G401 (cell line): ENCODE measurements at regions not wholly inside any gene's neighbourhood (a gene's known extent, or its start where the extent isn't known, plus 50 kb on each side); places are given as distances from the start of the nearest gene placed in this dataset.
"Not testable (repeated sequence)": the region's sequence is repeated elsewhere in the genome, so short reads cannot be mapped to it uniquely, and the experiment has no call there.

Experiments used
- DNase-seq: peaks from one replicate; pipeline ENCODE4 v3.0.0-alpha.2; 2015; ENCODE audit warnings: low spot score
- in situ Hi-C: cut with HindIII; loops from 2 replicates; pipeline ENCODE4 v1.10.0; 2016; ENCODE audit warnings: low sequenced_read_pairs, mixed read lengths

- DNase-seq = no peak
- in situ Hi-C loops = no loop called here
These were observed 122.7 kb upstream of the ALDH1B1 start for GRCh38 chr9:38269775-38270174.

- in situ Hi-C loops = no loop called here
- no peak for DNase-seq
These were observed 129.0 kb upstream of the ALDH1B1 start for GRCh38 chr9:38263532-38263931.

GRCh38 chr9:38259519-38260218, 132.8 kb upstream of the ALDH1B1 start:
- in situ Hi-C loops = no loop called here
- DNase-seq = no peak

GRCh38 chr9:38259056-38259455, 133.4 kb upstream of the ALDH1B1 start:
- DNase-seq = no peak
- in situ Hi-C loops = no loop called here

DNA sequence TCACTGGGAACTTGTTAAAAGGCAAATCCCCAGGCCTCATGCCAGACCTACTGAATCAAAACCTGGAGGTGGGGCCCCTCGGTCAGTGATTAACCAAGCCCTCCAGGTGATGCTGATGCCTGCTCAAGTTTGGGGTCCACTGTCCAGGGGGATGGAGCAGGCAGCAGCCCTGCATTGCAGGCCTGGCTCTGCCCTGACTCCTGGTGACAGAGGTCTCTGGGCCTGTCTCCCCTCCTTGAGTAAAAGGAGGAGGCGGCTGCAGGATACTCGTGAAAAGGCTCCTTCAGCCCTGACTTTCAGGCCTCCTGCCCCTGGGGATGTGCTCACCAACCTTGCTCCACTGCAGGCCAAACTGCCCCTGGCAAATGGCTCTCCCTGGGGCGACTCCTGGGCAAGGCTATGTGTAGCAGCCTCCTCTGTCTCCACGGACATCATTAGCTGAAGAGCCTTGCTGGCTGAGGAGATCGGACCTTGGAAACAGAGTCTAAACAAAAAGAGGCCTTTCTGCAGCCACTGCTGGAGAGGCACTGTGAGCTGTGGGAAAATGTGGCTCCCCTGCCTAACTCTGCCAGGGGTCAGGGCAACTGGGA, 134.8 kb upstream of the ALDH1B1 start:
- in situ Hi-C loops = no loop called here
- DNase-seq = no peak

DNA sequence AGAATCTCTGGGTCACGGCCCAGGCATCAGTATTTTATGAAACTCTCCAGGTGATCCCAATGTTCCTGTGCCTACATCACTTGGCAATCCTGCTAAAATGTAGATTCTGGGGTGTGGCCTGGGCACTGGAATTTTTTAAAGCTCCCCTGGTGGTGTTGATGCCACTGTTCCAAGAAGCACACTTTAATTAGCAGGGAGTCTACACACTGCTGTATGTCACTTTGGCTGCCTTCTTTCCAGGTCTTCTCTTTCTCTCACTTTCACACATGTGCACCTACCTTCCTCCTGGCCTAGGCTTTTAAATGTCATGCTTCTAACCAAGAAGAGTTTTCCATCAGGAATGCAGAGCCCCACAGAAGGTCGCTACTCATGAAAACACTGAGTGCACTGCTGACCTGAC, 136.0 kb upstream of the ALDH1B1 start:
- DNase-seq = no peak
- in situ Hi-C loops = no loop called here

DNA sequence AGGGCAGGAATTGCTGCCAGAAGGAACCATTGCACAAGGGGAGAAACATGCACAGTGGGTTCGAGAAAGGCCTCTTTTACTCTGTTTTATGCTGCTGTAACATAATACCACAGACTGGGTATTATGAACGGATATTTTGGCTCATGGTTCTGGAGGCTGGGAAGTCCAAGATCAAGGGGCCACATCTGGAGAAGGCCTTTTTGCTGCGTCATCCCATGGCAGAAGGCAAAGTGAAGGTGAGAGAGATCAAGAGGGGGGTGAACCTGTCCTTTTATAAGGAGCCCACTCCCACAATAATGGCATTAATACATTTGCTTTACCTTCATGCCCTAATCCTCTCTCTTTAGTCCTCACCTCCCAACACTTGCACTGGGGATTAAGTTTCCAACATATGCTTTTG, 136.9 kb upstream of the ALDH1B1 start:
- in situ Hi-C loops = no loop called here
- DNase-seq = no peak

DNA sequence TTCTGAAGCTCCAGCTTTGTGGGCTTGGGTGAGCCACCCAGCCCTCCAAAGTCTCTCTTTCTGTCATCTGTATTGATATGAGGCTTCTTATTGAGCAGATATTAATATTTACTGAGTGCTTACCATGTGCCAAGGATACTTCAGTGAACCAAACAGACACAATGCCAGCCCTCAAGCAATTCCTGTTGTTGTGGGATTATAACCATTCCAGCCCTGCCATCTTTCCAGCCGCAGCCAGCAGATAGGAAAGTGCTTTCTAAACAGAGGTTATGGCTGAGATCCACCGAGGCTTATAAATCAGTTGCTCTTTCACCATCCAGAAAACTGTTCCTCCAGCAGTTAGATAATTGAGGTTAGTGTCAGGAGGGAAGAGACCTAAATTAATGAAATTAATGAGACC, 137.7 kb upstream of the ALDH1B1 start:
- in situ Hi-C loops = no loop called here
- DNase-seq = no peak

GRCh38 chr9:38254151-38254550, 138.4 kb upstream of the ALDH1B1 start:
- DNase-seq = no peak
- in situ Hi-C loops = no loop called here

- in situ Hi-C loops = no loop called here
- DNase-seq = no peak
These were observed 139.3 kb upstream of the ALDH1B1 start for GRCh38 chr9:38253200-38253599.

DNA sequence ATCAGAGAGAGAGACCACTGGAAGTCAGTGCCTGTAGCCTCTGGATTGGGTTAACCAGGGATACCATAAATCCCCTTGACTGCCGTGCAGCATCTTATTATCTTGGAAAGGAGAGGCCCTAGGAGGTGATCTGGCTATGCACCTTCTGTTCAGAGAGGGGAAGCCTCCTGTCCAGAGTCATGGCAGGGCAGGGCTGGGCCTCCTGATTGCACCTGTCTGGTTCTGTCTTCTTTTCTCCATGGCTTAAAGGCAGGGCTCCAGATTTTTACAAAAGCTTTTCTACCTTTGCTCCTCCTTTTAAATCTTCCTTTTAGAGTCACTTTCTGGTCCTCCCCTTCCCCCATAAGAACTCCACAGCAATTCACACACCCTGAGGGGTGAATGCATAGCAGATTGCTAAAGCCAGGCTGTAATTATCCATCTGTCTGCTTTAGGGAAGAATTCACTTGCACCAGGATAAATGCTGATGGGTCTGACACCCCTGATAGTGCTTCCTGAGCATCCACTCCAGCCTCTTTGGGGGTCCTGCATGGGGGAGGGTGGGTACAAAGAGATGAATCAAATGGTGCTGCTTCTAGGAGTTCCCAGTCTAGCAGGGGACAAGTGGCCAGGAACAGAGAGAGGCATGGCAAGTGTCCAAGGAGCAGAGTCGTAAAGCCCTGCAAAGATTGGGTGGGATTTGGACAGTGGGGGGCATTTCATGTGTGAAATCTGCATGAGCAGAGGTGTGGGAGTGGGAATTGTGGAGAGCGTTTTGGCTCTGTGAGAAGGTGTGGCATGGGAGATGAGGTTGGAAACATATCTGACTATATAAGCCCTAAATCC, 141.3 kb upstream of the ALDH1B1 start:
- in situ Hi-C loops = no loop called here
- no peak for DNase-seq

DNA sequence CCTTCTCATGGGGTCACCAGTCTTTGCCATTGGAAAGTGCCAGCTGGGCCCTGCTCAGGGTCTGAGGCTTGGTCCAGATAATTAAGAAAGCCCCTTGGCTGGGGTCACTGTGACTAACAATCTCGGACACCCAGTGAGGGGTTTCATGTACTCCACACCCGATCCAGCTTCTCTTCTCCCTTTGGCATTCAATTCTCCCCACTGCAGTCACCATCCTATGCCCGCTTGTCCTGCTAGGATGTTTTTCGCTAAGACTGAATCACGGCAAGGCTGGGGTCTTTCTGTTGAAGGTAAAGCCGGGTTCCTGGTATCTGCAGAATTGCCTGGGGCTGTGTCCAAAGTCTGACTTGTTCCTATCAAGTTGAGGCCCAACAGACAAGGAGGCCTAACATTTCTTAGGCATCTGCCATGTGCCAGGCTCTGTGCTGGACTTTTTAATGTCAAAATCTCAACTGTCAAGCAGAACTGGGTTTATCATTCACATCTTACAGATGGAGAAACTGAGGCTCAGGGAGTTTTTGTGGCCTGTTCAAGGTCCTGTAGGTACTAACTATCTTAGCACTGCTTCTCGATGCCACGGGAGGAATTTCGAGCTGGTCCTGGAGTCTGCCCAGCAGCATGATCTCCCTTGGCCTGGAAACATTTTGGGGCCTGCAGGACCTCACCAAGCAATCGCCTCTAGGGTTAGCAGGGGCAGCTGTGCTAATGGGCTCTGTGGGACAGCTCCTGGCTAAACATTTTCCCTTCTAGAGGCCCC, 142.0 kb upstream of the ALDH1B1 start:
- no peak for DNase-seq
- in situ Hi-C loops = no loop called here

DNA sequence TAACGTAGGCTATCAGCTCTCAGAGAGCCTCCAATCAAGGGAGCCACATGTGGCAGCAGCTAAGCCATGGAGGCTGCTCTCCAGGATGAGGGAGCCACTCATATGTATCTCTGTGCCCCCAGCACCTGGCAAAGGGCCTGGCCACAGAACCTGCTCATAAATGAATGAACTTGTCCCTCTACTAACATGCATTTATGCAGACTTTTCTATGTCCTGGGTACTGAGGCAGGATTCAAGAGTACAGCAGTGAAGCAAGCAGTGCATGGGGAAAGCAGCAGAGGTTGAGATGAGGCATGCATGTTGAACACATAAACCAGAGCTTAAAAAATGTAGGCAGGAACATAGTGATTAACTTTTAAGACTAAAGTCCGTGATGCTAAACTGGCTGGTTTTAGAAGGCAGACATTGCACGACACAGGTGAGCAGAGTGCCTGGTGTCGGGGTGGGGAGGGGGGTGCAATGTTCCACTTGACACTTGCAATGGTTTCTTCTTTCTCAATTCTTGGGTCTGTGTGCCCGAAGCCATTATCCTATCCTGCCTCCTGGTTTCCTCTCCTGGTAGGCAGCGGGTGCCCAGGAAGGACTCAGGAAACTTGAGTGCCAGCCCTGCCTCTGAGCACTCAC, 142.8 kb upstream of the ALDH1B1 start:
- no peak for DNase-seq
- in situ Hi-C loops = no loop called here

DNA sequence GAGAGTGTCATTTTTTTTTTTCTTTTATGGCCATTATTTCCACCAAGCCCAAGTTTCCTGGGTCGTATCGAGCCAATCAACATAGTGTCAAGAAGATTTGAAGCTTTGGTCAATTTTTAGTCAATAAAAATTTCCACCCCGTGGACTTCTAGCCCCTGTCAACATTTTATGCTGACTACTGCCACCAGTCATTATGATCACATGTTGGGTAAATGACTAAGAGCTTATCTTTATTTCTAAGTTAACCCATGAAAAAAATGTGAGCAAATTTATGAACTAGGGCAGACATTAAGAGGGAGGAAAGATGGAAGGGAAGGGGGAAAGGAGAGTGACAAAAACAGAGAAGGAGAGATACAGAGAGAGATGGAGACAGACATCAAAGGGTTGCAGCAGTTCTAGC, 143.5 kb upstream of the ALDH1B1 start:
- in situ Hi-C loops = no loop called here
- no peak for DNase-seq

DNA sequence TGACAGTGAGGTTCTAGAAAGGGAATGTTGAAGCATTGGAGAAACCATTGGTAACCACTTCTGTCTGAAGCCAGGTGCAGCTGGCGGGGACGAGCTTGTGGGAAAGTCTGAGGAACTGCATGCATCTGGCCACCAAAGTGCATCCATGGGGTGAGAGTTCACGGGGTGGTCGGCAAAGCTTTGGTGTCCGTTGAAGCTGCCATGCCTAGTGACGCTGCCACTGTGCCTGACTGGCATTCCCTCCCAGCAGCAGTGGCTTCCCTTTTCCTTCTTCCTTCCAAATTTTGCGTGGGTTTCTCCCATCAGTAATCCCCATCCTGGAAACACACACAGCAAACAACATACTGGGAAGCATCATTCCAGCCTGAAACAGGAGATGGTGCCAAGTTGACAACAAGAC, 145.7 kb upstream of the ALDH1B1 start:
- in situ Hi-C loops = no loop called here
- DNase-seq = no peak

- in situ Hi-C loops = no loop called here
- DNase-seq = no peak
These were observed 147.5 kb upstream of the ALDH1B1 start for GRCh38 chr9:38244971-38245370.

DNA sequence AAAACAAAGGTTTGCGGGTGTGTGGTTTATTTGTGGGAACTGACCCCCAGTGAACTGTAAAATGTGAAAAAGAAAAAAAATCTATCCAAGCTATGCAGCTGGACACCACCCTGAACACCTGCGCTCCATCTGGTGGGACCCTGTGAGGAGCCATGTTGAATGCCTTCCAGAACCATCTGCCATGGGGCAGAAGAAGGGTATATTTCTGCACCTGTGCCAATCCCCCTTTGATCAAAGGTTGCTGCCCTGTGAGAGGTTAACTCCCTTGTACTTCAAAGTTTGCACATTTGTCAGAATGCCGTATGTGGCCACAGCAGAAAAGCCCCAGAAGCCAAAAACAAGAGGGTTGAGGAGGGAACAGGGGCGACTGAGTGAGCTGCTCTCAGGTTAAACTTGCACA, 148.5 kb upstream of the ALDH1B1 start:
- in situ Hi-C loops = no loop called here
- DNase-seq = no peak

GRCh38 chr9:38242151-38242550, 150.4 kb upstream of the ALDH1B1 start:
- in situ Hi-C loops, DNase-seq: not testable (repeated sequence)

- in situ Hi-C loops = no loop called here
- DNase-seq = no peak
These were observed 152.5 kb upstream of the ALDH1B1 start for GRCh38 chr9:38240051-38240450.
